ENCODE measurements at regions not wholly inside any gene's neighbourhood (a gene's known extent, or its start where the extent isn't known, plus 50 kb on each side); places are given as distances from the start of the nearest gene placed in this dataset.

DNA sequence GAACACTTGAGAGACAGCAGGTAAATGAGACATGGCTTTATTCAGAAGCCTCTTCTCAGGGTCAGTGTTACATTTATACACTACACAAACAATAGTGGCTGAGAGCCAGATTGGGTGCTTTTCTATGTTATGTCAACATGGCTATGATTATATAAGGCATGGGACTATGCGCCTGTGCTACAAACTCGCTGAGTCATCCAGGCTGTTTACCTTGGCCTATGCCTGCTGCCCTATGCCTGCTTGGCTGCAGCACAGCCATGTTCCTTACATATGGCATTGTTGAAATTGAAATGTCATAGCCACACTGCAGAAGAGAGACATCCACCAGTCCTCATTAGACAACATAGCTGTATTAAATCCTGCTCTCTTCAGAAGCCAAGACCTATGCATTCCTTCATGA is 236.3 kb upstream of the NWD2 start (continued):
- TF ChIP-seq RFX5 (IDR thresholded peaks at IDR 0.05; ENCODE audit: low read depth, low read length) (no peak), BMI1 (IDR thresholded peaks at IDR 0.05; ENCODE audit: low read length) (no peak), TBL1XR1 (IDR thresholded peaks at IDR 0.05; ENCODE audit: low read length in 2 of 2) (no peak), ZNF274 (IDR thresholded peaks at IDR 0.05; ENCODE audit: borderline replicate concordance, low read depth, low read length) (no peak), SIX5 (IDR thresholded peaks at IDR 0.05; ENCODE audit: borderline replicate concordance in 1 of 2, insufficient read depth in 1 of 2, low read depth in 1 of 2, low read length in 2 of 2) (no peak), SREBF2 (CRISPR knock-in tag; IDR thresholded peaks at IDR 0.05) (no peak), DDX20 (tag; IDR thresholded peaks at IDR 0.05; ENCODE audit: low read depth) (no peak), SAFB2 (IDR thresholded peaks at IDR 0.05; ENCODE audit: borderline replicate concordance, low read depth, low read length, severe bottlenecking) (no peak), CHCHD3 (CRISPR knock-in tag; IDR thresholded peaks at IDR 0.05) (no peak), CHD1 (IDR thresholded peaks at IDR 0.05; ENCODE audit: low read length) (no peak), POLR2AphosphoS2 (IDR thresholded peaks at IDR 0.05; ENCODE audit: low read length) (no peak), ZNF24 (IDR thresholded peaks at IDR 0.05) (no peak), ELF1 (tag; IDR thresholded peaks at IDR 0.05) (no peak), FOXJ3 (CRISPR knock-in tag; IDR thresholded peaks at IDR 0.05) (no peak)
- TF ChIP-seq, protein P1, sequence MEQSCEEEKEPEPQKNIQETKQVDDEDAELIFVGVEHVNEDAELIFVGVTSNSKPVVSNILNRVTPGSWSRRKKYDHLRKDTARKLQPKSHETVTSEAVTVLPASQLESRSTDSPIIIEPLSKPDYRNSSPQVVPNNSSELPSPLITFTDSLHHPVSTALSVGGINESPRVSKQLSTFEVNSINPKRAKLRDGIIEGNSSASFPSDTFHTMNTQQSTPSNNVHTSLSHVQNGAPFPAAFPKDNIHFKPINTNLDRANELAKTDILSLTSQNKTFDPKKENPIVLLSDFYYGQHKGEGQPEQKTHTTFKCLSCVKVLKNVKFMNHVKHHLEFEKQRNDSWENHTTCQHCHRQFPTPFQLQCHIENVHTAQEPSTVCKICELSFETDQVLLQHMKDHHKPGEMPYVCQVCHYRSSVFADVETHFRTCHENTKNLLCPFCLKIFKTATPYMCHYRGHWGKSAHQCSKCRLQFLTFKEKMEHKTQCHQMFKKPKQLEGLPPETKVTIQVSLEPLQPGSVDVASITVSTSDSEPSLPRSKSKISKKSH (CRISPR knock-in tag; IDR thresholded peaks at IDR 0.05): no peak
- TF ChIP-seq, protein P2, sequence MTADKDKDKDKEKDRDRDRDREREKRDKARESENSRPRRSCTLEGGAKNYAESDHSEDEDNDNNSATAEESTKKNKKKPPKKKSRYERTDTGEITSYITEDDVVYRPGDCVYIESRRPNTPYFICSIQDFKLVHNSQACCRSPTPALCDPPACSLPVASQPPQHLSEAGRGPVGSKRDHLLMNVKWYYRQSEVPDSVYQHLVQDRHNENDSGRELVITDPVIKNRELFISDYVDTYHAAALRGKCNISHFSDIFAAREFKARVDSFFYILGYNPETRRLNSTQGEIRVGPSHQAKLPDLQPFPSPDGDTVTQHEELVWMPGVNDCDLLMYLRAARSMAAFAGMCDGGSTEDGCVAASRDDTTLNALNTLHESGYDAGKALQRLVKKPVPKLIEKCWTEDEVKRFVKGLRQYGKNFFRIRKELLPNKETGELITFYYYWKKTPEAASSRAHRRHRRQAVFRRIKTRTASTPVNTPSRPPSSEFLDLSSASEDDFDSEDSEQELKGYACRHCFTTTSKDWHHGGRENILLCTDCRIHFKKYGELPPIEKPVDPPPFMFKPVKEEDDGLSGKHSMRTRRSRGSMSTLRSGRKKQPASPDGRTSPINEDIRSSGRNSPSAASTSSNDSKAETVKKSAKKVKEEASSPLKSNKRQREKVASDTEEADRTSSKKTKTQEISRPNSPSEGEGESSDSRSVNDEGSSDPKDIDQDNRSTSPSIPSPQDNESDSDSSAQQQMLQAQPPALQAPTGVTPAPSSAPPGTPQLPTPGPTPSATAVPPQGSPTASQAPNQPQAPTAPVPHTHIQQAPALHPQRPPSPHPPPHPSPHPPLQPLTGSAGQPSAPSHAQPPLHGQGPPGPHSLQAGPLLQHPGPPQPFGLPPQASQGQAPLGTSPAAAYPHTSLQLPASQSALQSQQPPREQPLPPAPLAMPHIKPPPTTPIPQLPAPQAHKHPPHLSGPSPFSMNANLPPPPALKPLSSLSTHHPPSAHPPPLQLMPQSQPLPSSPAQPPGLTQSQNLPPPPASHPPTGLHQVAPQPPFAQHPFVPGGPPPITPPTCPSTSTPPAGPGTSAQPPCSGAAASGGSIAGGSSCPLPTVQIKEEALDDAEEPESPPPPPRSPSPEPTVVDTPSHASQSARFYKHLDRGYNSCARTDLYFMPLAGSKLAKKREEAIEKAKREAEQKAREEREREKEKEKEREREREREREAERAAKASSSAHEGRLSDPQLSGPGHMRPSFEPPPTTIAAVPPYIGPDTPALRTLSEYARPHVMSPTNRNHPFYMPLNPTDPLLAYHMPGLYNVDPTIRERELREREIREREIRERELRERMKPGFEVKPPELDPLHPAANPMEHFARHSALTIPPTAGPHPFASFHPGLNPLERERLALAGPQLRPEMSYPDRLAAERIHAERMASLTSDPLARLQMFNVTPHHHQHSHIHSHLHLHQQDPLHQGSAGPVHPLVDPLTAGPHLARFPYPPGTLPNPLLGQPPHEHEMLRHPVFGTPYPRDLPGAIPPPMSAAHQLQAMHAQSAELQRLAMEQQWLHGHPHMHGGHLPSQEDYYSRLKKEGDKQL (CRISPR knock-in tag; IDR thresholded peaks at IDR 0.05; ENCODE audit: borderline replicate concordance): no peak
- TF ChIP-seq, protein P3, sequence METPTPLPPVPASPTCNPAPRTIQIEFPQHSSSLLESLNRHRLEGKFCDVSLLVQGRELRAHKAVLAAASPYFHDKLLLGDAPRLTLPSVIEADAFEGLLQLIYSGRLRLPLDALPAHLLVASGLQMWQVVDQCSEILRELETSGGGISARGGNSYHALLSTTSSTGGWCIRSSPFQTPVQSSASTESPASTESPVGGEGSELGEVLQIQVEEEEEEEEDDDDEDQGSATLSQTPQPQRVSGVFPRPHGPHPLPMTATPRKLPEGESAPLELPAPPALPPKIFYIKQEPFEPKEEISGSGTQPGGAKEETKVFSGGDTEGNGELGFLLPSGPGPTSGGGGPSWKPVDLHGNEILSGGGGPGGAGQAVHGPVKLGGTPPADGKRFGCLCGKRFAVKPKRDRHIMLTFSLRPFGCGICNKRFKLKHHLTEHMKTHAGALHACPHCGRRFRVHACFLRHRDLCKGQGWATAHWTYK (CRISPR knock-in tag; IDR thresholded peaks at IDR 0.05): no peak
- TF ChIP-seq, protein P4, sequence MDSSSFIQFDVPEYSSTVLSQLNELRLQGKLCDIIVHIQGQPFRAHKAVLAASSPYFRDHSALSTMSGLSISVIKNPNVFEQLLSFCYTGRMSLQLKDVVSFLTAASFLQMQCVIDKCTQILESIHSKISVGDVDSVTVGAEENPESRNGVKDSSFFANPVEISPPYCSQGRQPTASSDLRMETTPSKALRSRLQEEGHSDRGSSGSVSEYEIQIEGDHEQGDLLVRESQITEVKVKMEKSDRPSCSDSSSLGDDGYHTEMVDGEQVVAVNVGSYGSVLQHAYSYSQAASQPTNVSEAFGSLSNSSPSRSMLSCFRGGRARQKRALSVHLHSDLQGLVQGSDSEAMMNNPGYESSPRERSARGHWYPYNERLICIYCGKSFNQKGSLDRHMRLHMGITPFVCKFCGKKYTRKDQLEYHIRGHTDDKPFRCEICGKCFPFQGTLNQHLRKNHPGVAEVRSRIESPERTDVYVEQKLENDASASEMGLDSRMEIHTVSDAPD (CRISPR knock-in tag; IDR thresholded peaks at IDR 0.05): no peak
